ENCODE measurements at regions not wholly inside any gene's neighbourhood (a gene's known extent, or its start where the extent isn't known, plus 50 kb on each side); places are given as distances from the start of the nearest gene placed in this dataset.

DNA sequence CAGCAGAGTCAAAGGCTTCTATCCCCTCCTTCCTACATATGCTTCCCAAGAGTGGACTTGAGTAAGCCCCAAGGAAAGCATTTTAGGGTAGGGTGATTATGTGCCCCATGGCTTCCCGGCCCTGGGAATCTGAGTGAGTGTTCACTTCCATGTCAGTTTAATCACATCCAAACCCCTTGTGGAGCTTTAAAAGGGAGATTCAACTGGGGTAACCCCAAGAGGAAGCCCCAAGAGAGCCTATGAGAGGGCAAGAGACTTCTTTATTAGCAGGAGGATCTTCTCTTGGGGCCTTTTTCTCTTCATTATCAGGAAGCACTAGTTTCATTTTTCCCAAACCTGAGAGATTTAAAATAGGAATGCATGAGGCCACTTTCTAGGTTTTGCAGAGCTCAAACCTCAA is 97.0 kb upstream of the IRF2BP2 start:
- H3K27me3 Mint-ChIP-seq (ENCODE audit: low read depth) = no peaks in the 10 kb centered on the region
- TF ChIP-seq, protein P1, sequence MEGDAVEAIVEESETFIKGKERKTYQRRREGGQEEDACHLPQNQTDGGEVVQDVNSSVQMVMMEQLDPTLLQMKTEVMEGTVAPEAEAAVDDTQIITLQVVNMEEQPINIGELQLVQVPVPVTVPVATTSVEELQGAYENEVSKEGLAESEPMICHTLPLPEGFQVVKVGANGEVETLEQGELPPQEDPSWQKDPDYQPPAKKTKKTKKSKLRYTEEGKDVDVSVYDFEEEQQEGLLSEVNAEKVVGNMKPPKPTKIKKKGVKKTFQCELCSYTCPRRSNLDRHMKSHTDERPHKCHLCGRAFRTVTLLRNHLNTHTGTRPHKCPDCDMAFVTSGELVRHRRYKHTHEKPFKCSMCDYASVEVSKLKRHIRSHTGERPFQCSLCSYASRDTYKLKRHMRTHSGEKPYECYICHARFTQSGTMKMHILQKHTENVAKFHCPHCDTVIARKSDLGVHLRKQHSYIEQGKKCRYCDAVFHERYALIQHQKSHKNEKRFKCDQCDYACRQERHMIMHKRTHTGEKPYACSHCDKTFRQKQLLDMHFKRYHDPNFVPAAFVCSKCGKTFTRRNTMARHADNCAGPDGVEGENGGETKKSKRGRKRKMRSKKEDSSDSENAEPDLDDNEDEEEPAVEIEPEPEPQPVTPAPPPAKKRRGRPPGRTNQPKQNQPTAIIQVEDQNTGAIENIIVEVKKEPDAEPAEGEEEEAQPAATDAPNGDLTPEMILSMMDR (conservative IDR thresholded peaks at IDR 0.05) = no peak
- no peaks in the 10 kb centered on the region for H3K36me3 Mint-ChIP-seq (ENCODE audit: low read depth)
- no peak overlapping the region for H3K27ac Mint-ChIP-seq (ENCODE audit: unreplicated experiment)
- H3K4me3 Mint-ChIP-seq = no peak overlapping the region
- peaks cover 8% of the 10 kb centered on the region for H3K4me1 Mint-ChIP-seq
- H3K9me3 Mint-ChIP-seq = peaks cover 4% of the 10 kb centered on the region
- no peak for DNase-seq (ENCODE audit: low read depth, low spot score)

DNA sequence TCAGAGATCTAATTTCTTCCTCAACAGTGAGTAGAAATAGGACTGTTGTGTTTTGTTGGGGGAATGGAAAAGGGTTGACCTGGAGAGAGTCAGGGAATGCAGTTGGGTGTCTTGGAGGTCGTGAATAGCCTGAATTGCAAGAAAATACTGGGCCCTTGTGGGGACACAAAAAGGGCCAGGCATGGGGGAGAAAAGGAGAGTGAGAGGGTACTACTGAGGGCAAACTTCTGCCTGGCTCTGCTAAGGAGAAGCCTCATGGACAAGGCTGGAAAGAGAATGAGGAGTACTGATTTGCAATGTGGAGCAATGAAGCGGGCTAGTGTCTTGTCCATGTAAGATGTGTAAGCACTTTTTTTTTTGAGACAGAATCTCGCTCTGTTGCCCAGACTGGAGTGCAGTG is 96.2 kb upstream of the IRF2BP2 start:
- H3K27ac Mint-ChIP-seq (ENCODE audit: unreplicated experiment) = no peak overlapping the region

DNA sequence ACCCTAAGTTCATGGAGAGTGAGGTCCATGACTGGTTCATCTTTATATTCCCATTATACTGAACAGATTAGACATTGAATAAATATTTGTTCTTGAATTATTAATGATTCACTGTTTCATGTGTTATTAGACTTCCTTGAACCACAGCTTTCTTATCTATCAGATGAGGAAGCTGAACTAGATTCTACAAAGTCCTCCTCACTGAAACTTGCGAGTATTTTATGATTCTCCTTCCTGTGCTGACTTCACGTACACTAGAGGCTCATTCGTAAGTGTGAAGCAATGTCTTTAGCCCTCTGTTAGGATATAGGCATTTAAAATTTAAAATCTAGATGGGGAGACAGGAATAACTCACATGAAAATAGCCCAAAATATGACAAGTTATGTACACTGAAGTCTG is 95.6 kb upstream of the IRF2BP2 start:
- Mint-ChIP-seq H3K4me3 (no peak overlapping the region), H3K4me1 (peaks cover 12% of the 10 kb centered on the region), H3K36me3 (ENCODE audit: low read depth) (no peaks in the 10 kb centered on the region), H3K9me3 (peaks cover 4% of the 10 kb centered on the region), H3K27ac (ENCODE audit: unreplicated experiment) (no peak overlapping the region), H3K27me3 (ENCODE audit: low read depth) (no peaks in the 10 kb centered on the region)
- TF ChIP-seq, protein P1 (conservative IDR thresholded peaks at IDR 0.05) = no peak
- no peak for DNase-seq (ENCODE audit: low read depth, low spot score)

More for the DNA sequence above, 96.2 kb upstream of the IRF2BP2 start:
- TF ChIP-seq, protein P1 (conservative IDR thresholded peaks at IDR 0.05) = no peak
- Mint-ChIP-seq H3K4me1 (peaks cover 8% of the 10 kb centered on the region), H3K9me3 (peaks cover 4% of the 10 kb centered on the region), H3K4me3 (no peak overlapping the region), H3K27me3 (ENCODE audit: low read depth) (no peaks in the 10 kb centered on the region), H3K36me3 (ENCODE audit: low read depth) (no peaks in the 10 kb centered on the region)
- no peak for DNase-seq (ENCODE audit: low read depth, low spot score)

DNA sequence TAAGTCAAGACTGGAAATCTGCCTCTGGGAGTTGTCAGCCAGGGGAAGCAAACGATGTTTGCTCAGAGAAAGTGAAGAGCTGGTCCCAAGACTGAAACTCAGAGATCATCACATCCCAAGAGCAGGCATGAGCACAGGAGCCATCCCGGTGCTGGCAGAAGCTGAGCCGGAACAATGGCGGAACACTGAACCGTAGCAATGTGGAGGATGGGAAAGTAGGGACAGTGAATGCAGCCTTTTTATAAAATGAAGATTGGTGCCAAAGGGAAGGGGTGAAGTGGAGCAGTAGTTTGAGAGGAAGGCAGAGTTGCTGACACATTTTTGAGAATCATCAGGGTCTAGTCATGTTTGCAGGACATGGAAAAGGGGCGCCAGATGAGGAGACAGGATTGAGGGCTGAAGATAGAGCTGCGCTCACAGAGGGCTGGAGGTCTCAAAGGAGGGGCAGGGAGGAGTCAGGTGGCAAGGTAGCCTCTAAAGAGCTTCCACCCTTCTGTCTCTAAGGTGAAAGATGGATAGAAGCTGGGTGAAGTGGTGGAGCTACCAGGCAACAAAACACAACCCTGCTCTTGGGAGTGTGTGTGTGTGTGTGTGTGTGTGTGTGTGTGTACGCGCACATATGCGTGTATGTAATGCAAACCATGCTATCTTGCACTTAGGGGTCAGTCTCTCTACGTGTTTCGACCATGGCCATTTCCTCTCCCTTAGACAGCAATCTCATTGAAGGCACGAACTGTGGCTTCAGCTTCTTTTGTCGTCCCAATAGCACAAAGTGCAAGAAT is 94.3 kb upstream of the IRF2BP2 start:
- DNase-seq (ENCODE audit: low read depth, low spot score) = no peak
- Mint-ChIP-seq H3K27me3 (ENCODE audit: low read depth) (no peaks in the 10 kb centered on the region), H3K36me3 (ENCODE audit: low read depth) (no peaks in the 10 kb centered on the region), H3K4me3 (no peak overlapping the region), H3K9me3 (peaks cover 4% of the 10 kb centered on the region), H3K27ac (ENCODE audit: unreplicated experiment) (no peak overlapping the region), H3K4me1 (peaks cover 22% of the 10 kb centered on the region)
- TF ChIP-seq, protein P1 (conservative IDR thresholded peaks at IDR 0.05) = no peak

DNA sequence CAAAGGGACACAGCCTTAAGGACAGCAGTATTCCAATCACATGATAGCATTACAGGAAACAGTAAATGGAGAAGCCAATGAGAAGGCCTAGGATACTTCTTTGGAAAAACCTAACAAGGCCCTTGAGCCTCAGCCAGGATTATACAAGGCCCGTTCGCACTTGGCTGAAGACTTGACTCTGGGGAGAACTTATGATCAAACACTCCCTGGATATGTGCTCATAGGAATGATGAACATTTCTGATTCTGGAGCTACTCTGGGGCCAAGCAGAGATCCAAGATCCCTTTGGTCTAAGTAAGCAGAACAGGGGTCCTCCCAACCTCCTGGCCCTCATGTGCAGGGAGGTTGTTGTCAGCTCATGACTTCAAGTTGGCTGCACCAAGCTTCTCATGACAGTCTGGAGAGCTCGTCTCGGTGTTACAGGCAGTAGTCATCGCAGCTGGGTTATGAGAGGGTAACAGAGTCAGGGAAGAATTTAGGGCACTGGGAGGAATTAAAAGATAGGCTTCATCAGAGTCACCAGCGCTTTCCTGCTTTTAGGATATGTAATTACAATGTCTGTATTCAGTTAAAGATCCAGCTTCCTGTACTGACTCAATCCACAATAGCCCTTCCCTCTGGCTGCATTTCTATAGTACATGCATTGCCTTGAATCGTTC is 92.5 kb upstream of the IRF2BP2 start:
- no peak overlapping the region for H3K4me3 Mint-ChIP-seq
- peak overlapping the region; percentile 59 for H3K27ac Mint-ChIP-seq (ENCODE audit: unreplicated experiment)
- DNase-seq (ENCODE audit: low read depth, low spot score) = no peak
- H3K4me1 Mint-ChIP-seq = peaks cover 15% of the 10 kb centered on the region
- TF ChIP-seq, protein P1 (conservative IDR thresholded peaks at IDR 0.05) = no peak
- H3K36me3 Mint-ChIP-seq (ENCODE audit: low read depth) = no peaks in the 10 kb centered on the region
- peaks cover 4% of the 10 kb centered on the region for H3K9me3 Mint-ChIP-seq
- H3K27me3 Mint-ChIP-seq (ENCODE audit: low read depth) = no peaks in the 10 kb centered on the region

All from neural crest cell (in vitro differentiated cells).